ENCODE measurements at regions not wholly inside any gene's neighbourhood (a gene's known extent, or its start where the extent isn't known, plus 50 kb on each side); places are given as distances from the start of the nearest gene placed in this dataset.

DNA sequence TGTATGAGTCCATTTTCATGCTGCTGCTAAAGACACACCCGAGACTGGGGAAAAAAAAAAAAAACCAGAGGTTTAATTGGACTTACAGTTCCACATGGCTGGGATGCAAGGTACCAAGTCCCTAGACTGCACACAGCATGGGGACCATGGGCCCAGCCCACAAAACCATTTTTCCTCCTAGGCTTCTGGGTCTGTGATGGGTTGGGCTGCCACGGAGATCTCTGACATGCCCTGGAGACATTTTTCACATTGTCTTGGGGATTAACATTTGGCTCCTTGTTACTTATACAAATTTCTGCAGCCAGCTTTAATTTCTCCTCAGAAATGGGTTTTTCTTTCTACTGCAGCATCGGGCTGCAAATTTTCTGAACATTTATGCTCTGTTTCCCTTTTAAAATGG is 340.3 kb upstream of the NUDT12 start:
- Histone ChIP-seq H3K36me3 (ENCODE audit: control insufficient read depth in 1 of 2, insufficient read depth in 2 of 2, low read length in 2 of 2) (no peaks in the 10 kb centered on the region), H3K4me3 (replicated peaks in 1 of 2; ENCODE audit: low read depth in 1 of 2, low read length in 2 of 2) (no peak overlapping the region), H3K9me3 (ENCODE audit: control insufficient read depth in 1 of 2, insufficient read depth in 1 of 2, low read depth in 1 of 2, low read length in 2 of 2) (no peaks in the 10 kb centered on the region), H3K4me1 (ENCODE audit: control insufficient read depth in 1 of 2, insufficient read depth in 2 of 2, low read length in 2 of 2) (no peaks in the 10 kb centered on the region), H2AFZ (ENCODE audit: low read depth, low read length, poor library complexity, severe bottlenecking) (no peak overlapping the region), H3K27me3 (ENCODE audit: insufficient read depth, low read length) (no peaks in the 10 kb centered on the region), H3K27ac (ENCODE audit: low read depth, low read length) (no peak overlapping the region), H3K79me2 (ENCODE audit: insufficient read depth, low read length) (no peaks in the 10 kb centered on the region), H3K9me2 (ENCODE audit: insufficient read depth) (no peaks in the 10 kb centered on the region), H4K20me1 (ENCODE audit: insufficient read depth) (no peaks in the 10 kb centered on the region), H3K4me2 (ENCODE audit: low read length) (no peak overlapping the region), H3K9ac (ENCODE audit: low read length) (no peak overlapping the region)
- no peak for TF ChIP-seq JUND (IDR thresholded peaks at IDR 0.05)
- no peak for TF ChIP-seq TCF7L2 (IDR thresholded peaks at IDR 0.05; ENCODE audit: borderline replicate concordance, extremely low read depth, insufficient read depth, insufficient read length)
- DNase-seq (ENCODE audit: low read depth, low spot score) (no peak), ATAC-seq (no peak)
- CTCF ChIA-PET: no interaction called here
- BruUV-seq (replicated peaks): no TSS peak
- RAD21 ChIA-PET (ENCODE audit: low non-redundant PET in 1 of 2, low total read pairs in 2 of 2, uncharacterized antibody in 2 of 2, unreplicated experiment in 2 of 2): no interaction called here
- intact Hi-C loops (cut with micrococcal nuclease): no loop called here
- POLR2A ChIA-PET: no interaction called here

DNA sequence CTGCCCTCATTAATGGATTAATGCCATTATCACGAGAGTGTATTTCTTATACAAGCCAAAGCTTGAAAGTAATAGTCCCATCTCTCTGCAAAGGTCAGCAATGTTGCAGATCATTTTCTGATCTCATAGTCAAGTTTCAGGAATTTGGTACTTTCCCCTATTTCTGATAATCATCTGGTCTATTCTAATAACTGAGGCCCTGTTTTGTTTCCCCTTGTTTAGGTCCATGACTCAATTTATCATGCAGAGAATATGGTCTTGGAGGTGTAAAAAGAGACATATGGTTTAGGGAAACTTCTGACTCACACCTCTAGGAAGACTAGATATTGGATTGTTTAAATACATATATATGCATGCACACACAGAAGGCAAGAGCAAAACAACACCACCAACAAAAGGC is 339.3 kb upstream of the NUDT12 start:
- Histone ChIP-seq H3K4me3 (replicated peaks in 1 of 2; ENCODE audit: low read depth in 1 of 2, low read length in 2 of 2) (no peak overlapping the region), H3K4me1 (ENCODE audit: control insufficient read depth in 1 of 2, insufficient read depth in 2 of 2, low read length in 2 of 2) (no peaks in the 10 kb centered on the region), H3K9me2 (ENCODE audit: insufficient read depth) (no peaks in the 10 kb centered on the region), H3K9ac (ENCODE audit: low read length) (no peak overlapping the region), H3K36me3 (ENCODE audit: control insufficient read depth in 1 of 2, insufficient read depth in 2 of 2, low read length in 2 of 2) (no peaks in the 10 kb centered on the region), H4K20me1 (ENCODE audit: insufficient read depth) (no peaks in the 10 kb centered on the region), H3K9me3 (ENCODE audit: control insufficient read depth in 1 of 2, insufficient read depth in 1 of 2, low read depth in 1 of 2, low read length in 2 of 2) (no peaks in the 10 kb centered on the region), H3K4me2 (ENCODE audit: low read length) (no peak overlapping the region), H3K79me2 (ENCODE audit: insufficient read depth, low read length) (no peaks in the 10 kb centered on the region), H3K27me3 (ENCODE audit: insufficient read depth, low read length) (no peaks in the 10 kb centered on the region), H3K27ac (ENCODE audit: low read depth, low read length) (no peak overlapping the region), H2AFZ (ENCODE audit: low read depth, low read length, poor library complexity, severe bottlenecking) (no peak overlapping the region)
- TF ChIP-seq RAD21 (IDR thresholded peaks at IDR 0.05; ENCODE audit: low read depth): no peak
- no peak for TF ChIP-seq POLR2A (IDR thresholded peaks at IDR 0.05; ENCODE audit: borderline replicate concordance, extremely low read depth, insufficient read depth, insufficient read length)
- no peak for TF ChIP-seq ZFX (IDR thresholded peaks at IDR 0.05)
- TF ChIP-seq SP1 (IDR thresholded peaks at IDR 0.05; ENCODE audit: low read depth): no peak
- DNase-seq (ENCODE audit: low read depth, low spot score) (no peak), ATAC-seq (no peak)
- no TSS peak for BruUV-seq (replicated peaks)
- RAD21 ChIA-PET (ENCODE audit: low non-redundant PET in 1 of 2, low total read pairs in 2 of 2, uncharacterized antibody in 2 of 2, unreplicated experiment in 2 of 2): no interaction called here
- CTCF ChIA-PET: no interaction called here
- POLR2A ChIA-PET: no interaction called here
- intact Hi-C loops (cut with micrococcal nuclease): no loop called here

Data from HCT116 (cell line).